ENCODE measurements at regions not wholly inside any gene's neighbourhood (a gene's known extent, or its start where the extent isn't known, plus 50 kb on each side); places are given as distances from the start of the nearest gene placed in this dataset.
A peak's percentile ranks its signal among the peaks of the same experiment; 100 is the strongest.

DNA sequence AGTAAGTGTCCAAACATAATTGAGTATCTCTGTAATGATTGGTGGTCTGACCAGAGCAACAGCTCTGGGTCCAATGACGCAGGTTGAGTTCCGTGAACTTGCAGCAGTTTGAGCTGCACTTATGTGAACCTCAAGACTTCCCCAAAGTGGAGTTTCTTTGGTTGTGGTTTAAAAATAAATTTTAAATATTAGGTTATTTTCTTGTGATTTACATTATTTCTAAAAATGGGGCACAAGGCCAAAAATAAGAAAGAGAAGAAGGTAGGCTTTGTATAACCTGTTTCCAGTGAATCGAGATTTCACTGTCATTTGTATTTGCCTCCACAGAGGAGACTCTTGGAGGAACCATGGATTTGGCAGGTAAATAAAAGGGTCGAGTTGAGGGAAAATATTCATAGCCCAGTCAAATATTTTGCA, 166.4 kb upstream of the ZNF217 start:
- Histone ChIP-seq H3F3A (ENCODE audit: insufficient read depth) (no peaks in the 10 kb centered on the region), H3K27me3 (replicated peaks; ENCODE audit: insufficient read depth) (no peaks in the 10 kb centered on the region), H3K9ac (no peak overlapping the region), H3K9me3 (ENCODE audit: low read depth) (no peaks in the 10 kb centered on the region), H2AFZ (no peak overlapping the region), H3K27ac (no peak overlapping the region), H4K20me1 (ENCODE audit: insufficient read depth) (no peaks in the 10 kb centered on the region), H3K79me2 (ENCODE audit: insufficient read depth) (no peaks in the 10 kb centered on the region), H3K4me1 (ENCODE audit: insufficient read depth) (peaks cover 12% of the 10 kb centered on the region), H3K4me3 (no peak overlapping the region), H3K4me2 (ENCODE audit: unreplicated experiment) (no peak overlapping the region), H3K9me2 (ENCODE audit: insufficient read depth) (no peaks in the 10 kb centered on the region), H3K36me3 (ENCODE audit: low read depth) (no peaks in the 10 kb centered on the region)
- TF ChIP-seq EZH2phosphoT487 (IDR thresholded peaks at IDR 0.05; ENCODE audit: insufficient read depth, low read depth) (no peak), EZH2 (IDR thresholded peaks at IDR 0.05; ENCODE audit: insufficient read depth, poor library complexity, severe bottlenecking) (no peak)
- DNase-seq: no peak
- WGBS, 2 experiments (ENCODE audit: low coverage in 1 of 2, low lambda C conversion rate in 2 of 2, missing lambda C conversion rate in 2 of 2): 74 to 78% methylated on average over 4 of the region's 4 CpGs
- in situ Hi-C loops (cut with MboI): loop anchor here (25.0 kb wide), 1 partner anchor 152 kb away; no protein-coding TSS in a partner anchor

- Histone ChIP-seq H3K27me3 (replicated peaks; ENCODE audit: insufficient read depth) (no peaks in the 10 kb centered on the region), H3F3A (ENCODE audit: insufficient read depth) (no peaks in the 10 kb centered on the region), H3K4me2 (ENCODE audit: unreplicated experiment) (no peak overlapping the region), H3K9me3 (ENCODE audit: low read depth) (no peaks in the 10 kb centered on the region), H3K27ac (no peak overlapping the region), H3K79me2 (ENCODE audit: insufficient read depth) (no peaks in the 10 kb centered on the region), H2AFZ (no peak overlapping the region), H3K9ac (no peak overlapping the region), H3K36me3 (ENCODE audit: low read depth) (no peaks in the 10 kb centered on the region), H3K4me1 (ENCODE audit: insufficient read depth) (no peaks in the 10 kb centered on the region), H3K4me3 (no peak overlapping the region), H3K9me2 (ENCODE audit: insufficient read depth) (no peaks in the 10 kb centered on the region), H4K20me1 (ENCODE audit: insufficient read depth) (no peaks in the 10 kb centered on the region)
- TF ChIP-seq EZH2phosphoT487 (IDR thresholded peaks at IDR 0.05; ENCODE audit: insufficient read depth, low read depth) (no peak), EZH2 (IDR thresholded peaks at IDR 0.05; ENCODE audit: insufficient read depth, poor library complexity, severe bottlenecking) (no peak)
- in situ Hi-C loops (cut with MboI): loop anchor here (25.0 kb wide), 1 partner anchor 155 kb away; no protein-coding TSS in a partner anchor
- WGBS, 2 experiments (ENCODE audit: low coverage in 1 of 2, low lambda C conversion rate in 2 of 2, missing lambda C conversion rate in 2 of 2): 94 to 95% methylated on average over 18 of the region's 18 CpGs
- no peak for DNase-seq
Observed at GRCh38 chr20:53757472-53757913, 163.9 kb upstream of the ZNF217 start.

- Histone ChIP-seq H3K9me3 (ENCODE audit: low read depth) (no peaks in the 10 kb centered on the region), H3K4me2 (ENCODE audit: unreplicated experiment) (no peak overlapping the region), H2AFZ (no peak overlapping the region), H3K27ac (no peak overlapping the region), H3K4me1 (ENCODE audit: insufficient read depth) (peaks cover 14% of the 10 kb centered on the region), H3K9ac (no peak overlapping the region), H3K36me3 (ENCODE audit: low read depth) (no peaks in the 10 kb centered on the region), H3K4me3 (no peak overlapping the region), H3F3A (ENCODE audit: insufficient read depth) (peaks cover 11% of the 10 kb centered on the region), H4K20me1 (ENCODE audit: insufficient read depth) (no peaks in the 10 kb centered on the region), H3K27me3 (replicated peaks; ENCODE audit: insufficient read depth) (no peaks in the 10 kb centered on the region), H3K9me2 (ENCODE audit: insufficient read depth) (no peaks in the 10 kb centered on the region), H3K79me2 (ENCODE audit: insufficient read depth) (no peaks in the 10 kb centered on the region)
- 62 to 63% methylated on average over 8 of the region's 8 CpGs for WGBS, 2 experiments (ENCODE audit: low coverage in 1 of 2, low lambda C conversion rate in 2 of 2, missing lambda C conversion rate in 2 of 2)
- TF ChIP-seq EZH2phosphoT487 (IDR thresholded peaks at IDR 0.05; ENCODE audit: insufficient read depth, low read depth): no peak
- no peak for TF ChIP-seq EZH2 (IDR thresholded peaks at IDR 0.05; ENCODE audit: insufficient read depth, poor library complexity, severe bottlenecking)
- in situ Hi-C loops (cut with MboI): loop anchor here (25.0 kb wide), 1 partner anchor 156 kb away; no protein-coding TSS in a partner anchor
- no peak for DNase-seq
Observed at GRCh38 chr20:53755733-53756531, 162.3 kb upstream of the ZNF217 start.

DNA sequence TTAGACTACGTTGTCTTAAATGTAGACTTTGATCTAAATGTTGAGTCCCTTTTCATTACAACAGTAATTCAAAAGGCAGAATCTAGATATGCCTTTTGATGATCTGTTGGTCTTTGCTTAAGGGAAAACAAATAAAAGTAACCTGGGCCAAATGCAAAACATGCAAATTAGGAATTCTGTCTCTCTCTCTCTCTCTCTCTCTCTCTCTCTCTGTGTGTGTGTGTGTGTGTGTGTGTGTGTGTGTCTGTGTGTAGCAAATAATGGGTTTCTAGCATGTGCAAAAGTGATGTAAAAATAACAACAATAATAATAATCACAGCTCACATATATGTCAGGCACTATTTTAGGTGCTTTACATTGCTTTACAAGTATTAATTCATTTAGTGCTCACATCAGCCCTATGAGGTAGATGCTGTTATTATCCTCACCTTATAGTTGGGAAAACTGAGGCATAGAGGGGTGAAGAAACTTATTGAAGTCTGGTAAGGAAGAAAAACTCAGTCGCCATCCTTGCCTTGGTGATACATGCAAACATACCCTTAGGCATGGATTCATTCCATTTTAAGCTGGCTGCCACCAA, 160.3 kb upstream of the ZNF217 start:
- Histone ChIP-seq H3K4me1 (ENCODE audit: insufficient read depth) (peaks cover 26% of the 10 kb centered on the region), H3K4me2 (ENCODE audit: unreplicated experiment) (no peak overlapping the region), H3K9me3 (ENCODE audit: low read depth) (no peaks in the 10 kb centered on the region), H3F3A (ENCODE audit: insufficient read depth) (peaks cover 12% of the 10 kb centered on the region), H3K9ac (no peak overlapping the region), H3K36me3 (ENCODE audit: low read depth) (no peaks in the 10 kb centered on the region), H3K9me2 (ENCODE audit: insufficient read depth) (no peaks in the 10 kb centered on the region), H2AFZ (0 out of 2 replicates have a peak overlapping the region, but pooled peaks have one; percentile 28), H3K4me3 (no peak overlapping the region), H3K79me2 (ENCODE audit: insufficient read depth) (no peaks in the 10 kb centered on the region), H4K20me1 (ENCODE audit: insufficient read depth) (no peaks in the 10 kb centered on the region), H3K27me3 (replicated peaks; ENCODE audit: insufficient read depth) (no peaks in the 10 kb centered on the region), H3K27ac (no peak overlapping the region)
- in situ Hi-C loops (cut with MboI): loop anchor here (25.0 kb wide), 1 partner anchor 158 kb away; no protein-coding TSS in a partner anchor
- no peak for DNase-seq
- TF ChIP-seq EZH2phosphoT487 (IDR thresholded peaks at IDR 0.05; ENCODE audit: insufficient read depth, low read depth) (no peak), EZH2 (IDR thresholded peaks at IDR 0.05; ENCODE audit: insufficient read depth, poor library complexity, severe bottlenecking) (no peak)
- WGBS, 2 experiments (ENCODE audit: low coverage in 1 of 2, low lambda C conversion rate in 2 of 2, missing lambda C conversion rate in 2 of 2): 71% methylated on average over 2 of the region's 2 CpGs
